Sigmoid colon (tissue), 4 donors: ENCODE measurements at regions not wholly inside any gene's neighbourhood (a gene's known extent, or its start where the extent isn't known, plus 50 kb on each side); places are given as distances from the start of the nearest gene placed in this dataset.

Source experiments
- POLR2A ChIP-seq, 2 donors: fragments of 450-650 bp; IDR thresholded peaks; one replicate each; pipeline ENCODE4 v1.6.1; 2016; ENCODE audit warnings: antibody characterized with exemption in 2 of 2, mild to moderate bottlenecking in 2 of 2, moderate library complexity in 2 of 2
- POLR2AphosphoS5 ChIP-seq, 4 donors: sonication (generic); formaldehyde crosslinking; IDR thresholded peaks; one replicate each; pipeline ENCODE4 v1.6.1; 2017; ENCODE audit warnings: antibody characterized with exemption in 4 of 4
- TF ChIP-seq, protein P1 (sequence below), 4 experiments: fragments of 450-650 bp in 3 of 4; fragments of 200-600 bp in 1 of 4; IDR thresholded peaks; one replicate each; pipeline ENCODE4 v1.5.1; 2016 to 2019; ENCODE audit warnings: antibody characterized with exemption in 4 of 4, mild to moderate bottlenecking in 3 of 4, moderate library complexity in 2 of 4

DNA sequence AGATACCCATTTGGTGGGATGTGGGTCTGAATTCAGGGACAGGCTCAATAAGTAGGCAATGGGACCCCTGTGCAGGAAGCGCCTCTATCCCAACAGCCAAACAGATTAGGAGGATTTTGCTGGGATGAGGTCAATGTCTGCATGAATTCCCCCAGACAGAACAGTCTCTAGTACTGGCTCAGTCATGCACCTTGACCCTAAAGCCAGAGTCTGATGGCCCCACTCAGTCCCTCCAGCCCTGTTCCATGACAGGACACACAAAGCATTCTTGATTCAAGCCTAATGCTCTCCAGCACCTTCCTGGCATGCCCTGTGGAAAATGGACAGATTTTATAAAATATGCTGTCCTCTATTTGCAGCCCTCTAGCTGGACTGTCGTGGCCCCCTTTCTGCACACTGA, 49.8 kb upstream of the RAB6D start:
- TF ChIP-seq, protein P1, sequence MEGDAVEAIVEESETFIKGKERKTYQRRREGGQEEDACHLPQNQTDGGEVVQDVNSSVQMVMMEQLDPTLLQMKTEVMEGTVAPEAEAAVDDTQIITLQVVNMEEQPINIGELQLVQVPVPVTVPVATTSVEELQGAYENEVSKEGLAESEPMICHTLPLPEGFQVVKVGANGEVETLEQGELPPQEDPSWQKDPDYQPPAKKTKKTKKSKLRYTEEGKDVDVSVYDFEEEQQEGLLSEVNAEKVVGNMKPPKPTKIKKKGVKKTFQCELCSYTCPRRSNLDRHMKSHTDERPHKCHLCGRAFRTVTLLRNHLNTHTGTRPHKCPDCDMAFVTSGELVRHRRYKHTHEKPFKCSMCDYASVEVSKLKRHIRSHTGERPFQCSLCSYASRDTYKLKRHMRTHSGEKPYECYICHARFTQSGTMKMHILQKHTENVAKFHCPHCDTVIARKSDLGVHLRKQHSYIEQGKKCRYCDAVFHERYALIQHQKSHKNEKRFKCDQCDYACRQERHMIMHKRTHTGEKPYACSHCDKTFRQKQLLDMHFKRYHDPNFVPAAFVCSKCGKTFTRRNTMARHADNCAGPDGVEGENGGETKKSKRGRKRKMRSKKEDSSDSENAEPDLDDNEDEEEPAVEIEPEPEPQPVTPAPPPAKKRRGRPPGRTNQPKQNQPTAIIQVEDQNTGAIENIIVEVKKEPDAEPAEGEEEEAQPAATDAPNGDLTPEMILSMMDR (IDR thresholded peaks at IDR 0.05), result no peak
- no peak for TF ChIP-seq POLR2AphosphoS5 (IDR thresholded peaks at IDR 0.05)
- TF ChIP-seq POLR2A (IDR thresholded peaks at IDR 0.05), result no peak
